ENCODE measurements at regions not wholly inside any gene's neighbourhood (a gene's known extent, or its start where the extent isn't known, plus 50 kb on each side); places are given as distances from the start of the nearest gene placed in this dataset.
"Not testable (repeated sequence)": the region's sequence is repeated elsewhere in the genome, so short reads cannot be mapped to it uniquely, and the experiment has no call there.

DNA sequence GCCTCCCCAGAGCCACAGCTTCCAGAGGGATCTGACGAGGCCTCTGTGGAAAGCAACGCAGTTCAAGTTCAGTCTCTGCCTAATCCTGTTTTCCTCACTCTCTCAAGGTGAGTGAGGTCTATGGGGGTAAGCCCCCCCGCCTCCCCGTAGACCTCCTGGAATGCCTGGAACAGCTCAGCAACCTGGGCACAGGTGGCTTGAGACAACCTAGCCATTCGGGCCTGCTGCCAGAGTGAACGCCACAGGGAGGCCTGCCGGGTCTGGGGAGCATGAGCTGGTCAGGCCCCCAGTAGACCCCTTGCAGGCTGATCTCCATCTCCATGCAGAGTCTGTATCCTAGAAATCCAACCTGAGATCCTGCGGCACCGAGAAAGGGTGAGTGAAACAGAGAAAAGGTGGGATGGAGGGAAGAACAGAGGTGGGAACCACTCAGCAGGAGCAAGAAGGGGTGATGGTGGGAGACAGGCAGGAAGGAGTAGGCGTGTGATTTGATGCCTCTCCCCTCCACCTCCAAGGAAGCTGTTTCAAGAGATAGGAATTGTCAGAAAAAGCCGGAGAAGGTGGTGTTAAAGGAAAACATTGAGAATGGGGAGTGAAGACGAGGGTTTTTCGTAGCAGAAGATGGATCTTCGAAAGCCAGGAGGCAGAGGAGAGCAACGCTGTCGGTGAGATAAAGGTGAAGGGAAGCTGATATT, 123.1 kb upstream of the PRMT8 start:
- no peak for DNase-seq

GRCh38 chr12:3371018-3371417, 120.0 kb upstream of the PRMT8 start:
- no peak for DNase-seq

DNA sequence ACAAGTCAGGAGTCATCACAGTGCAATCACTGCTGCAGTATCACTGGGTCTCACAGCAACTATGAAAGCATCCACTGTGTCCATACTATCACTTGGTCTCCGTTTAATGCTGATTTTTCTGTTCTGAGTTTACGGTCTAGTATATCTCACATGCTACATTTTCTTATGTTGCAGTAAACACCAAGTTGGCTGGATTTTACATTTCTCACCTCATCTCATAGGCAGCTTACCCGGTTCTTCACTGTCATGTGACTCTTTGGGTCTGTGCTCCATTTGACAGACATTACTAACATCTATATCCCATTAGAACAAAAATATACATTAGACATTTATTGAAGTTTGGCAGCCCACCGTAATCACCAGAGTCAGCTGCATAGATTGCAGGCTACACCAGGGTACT, 115.7 kb upstream of the PRMT8 start:
- no peak for DNase-seq

DNA sequence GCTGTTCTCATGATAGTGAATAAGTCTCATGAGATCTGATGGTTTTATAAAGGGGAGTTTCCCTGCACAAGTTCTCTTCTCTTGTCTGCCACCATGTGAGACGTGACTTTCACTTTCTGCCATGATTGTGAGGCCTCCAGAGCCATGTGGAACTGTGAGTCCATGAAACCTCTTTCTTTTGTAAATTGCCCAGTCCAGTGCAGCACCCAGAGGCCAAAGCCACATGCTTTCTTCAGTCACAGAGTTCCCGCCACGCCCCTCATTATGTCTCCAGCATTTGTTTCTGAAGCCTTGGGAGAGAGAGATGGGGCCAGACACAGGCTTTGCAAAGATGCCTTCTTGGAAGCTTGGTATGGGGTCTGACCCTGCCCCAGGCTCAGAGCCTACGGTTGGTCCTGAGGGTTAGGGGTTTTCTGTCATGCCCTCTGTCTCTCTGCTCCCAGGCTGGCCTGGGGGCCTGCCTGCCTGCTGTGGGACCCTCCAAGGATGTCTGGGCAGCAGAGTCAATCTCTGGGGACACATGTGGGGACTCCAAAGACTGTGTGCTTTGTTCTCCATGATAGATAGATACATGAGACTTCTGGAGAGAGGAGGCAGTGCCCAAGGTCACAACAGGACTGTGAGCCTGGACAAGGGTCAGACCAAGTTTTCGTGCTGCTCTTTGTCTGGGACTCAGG, 114.1 kb upstream of the PRMT8 start:
- DNase-seq: no peak

DNA sequence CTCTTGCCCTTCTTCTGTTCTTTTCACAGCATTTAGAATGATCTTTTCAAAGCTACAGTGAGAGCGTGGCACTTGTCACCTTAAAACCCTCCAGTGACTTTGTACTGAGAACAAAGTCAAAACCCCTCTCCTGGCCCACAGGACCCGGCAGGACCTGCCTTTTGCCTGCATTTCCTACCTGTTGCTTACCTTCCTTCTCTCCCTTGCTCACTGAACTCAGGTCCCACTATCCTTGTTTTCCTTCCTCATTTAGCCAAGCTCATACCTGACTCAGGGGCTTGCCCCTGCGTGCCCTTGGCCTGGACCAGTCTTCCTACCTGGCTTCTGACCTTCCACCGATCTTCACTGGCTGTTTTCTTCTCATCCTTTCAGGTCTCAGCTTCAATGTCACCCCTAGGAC, 112.3 kb upstream of the PRMT8 start:
- DNase-seq: no peak

DNA sequence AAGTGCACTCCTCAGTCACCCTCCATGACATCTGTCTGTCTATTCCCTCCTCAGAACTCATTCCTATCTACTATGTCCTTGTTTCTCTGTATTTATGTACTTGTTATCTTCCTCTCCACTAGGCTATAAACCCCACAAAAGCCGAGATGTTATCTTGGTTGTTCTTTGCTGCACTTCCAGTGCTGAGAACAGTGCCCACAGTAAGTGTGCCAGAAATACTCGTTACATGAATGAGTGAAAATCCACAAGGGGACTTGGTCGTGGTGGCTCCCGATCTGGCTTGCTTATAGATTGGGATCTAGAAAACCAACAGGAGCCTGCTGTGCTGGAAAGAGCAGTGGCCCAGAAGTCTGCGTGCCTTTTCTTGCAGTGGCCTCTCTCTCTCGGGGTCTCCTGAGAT, 111.9 kb upstream of the PRMT8 start:
- no peak for DNase-seq

GRCh38 chr12:3380200-3381043, 110.6 kb upstream of the PRMT8 start:
- no peak for DNase-seq

DNA sequence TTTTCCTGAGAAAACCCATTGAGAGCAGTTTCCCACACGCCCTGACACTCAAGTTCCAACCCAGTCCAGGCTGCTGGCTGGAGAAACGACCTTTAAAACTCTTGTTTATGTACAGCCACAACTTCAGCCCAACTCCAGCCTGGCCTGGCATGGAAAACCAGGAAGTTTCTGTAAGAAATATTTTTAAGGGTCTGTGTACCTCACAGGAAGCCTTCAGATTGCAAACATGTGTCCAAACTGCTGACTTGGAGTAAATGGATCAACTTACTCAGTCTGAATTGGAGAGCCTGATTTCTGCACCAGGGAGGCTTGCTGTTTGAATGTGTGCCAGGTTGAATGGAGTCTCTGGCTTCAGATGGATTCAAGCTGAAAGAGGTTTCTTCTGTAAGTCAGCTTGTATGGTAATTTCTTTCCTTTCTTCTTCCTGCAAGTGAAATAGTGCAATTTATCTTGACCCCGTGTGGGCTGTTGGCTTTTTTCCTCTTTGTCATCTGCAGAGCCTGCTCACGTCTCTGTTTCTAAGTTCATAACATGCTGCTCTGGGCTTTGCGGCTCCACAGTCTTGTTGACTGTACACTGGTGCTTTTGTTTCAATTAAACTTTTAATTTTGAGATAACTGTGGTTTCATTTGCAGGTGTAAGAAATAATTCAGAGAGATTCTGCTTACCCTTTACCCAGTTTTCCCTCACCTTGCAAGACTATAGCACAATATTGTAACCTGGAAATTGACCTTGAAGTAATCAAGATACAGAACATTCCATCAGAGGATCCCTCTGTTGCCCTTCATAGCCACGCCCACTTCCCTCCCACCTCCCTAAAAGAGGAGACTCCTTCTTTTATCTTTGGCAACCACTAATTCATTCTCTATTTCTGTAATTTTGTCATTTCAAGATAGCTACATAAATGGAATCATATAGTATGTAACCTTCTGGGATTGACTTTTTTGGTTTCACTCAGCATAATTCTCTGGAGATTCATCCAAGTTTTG, 109.7 kb upstream of the PRMT8 start:
- DNase-seq: peak; percentile 92

GRCh38 chr12:3389986-3390385, 101.0 kb upstream of the PRMT8 start:
- DNase-seq: no peak

DNA sequence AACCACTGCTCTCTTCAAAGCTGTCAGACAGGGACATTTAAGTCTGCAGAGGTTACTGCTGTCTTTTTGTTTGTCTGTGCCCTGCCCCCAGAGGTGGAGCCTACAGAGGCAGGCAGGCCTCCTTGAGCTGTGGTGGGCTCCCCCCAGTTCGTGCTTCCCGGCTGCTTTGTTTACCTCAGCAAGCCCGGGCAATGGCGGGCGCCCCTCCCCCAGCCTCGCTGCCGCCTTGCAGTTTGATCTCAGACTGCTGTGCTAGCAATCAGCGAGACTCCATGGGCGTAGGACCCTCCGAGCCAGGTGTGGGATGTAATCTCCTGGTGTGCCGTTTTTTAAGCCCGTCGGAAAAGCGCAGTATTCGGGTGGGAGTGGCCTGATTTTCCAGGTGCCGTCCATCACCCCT, 93.4 kb upstream of the PRMT8 start:
- DNase-seq: not testable (repeated sequence)

DNA sequence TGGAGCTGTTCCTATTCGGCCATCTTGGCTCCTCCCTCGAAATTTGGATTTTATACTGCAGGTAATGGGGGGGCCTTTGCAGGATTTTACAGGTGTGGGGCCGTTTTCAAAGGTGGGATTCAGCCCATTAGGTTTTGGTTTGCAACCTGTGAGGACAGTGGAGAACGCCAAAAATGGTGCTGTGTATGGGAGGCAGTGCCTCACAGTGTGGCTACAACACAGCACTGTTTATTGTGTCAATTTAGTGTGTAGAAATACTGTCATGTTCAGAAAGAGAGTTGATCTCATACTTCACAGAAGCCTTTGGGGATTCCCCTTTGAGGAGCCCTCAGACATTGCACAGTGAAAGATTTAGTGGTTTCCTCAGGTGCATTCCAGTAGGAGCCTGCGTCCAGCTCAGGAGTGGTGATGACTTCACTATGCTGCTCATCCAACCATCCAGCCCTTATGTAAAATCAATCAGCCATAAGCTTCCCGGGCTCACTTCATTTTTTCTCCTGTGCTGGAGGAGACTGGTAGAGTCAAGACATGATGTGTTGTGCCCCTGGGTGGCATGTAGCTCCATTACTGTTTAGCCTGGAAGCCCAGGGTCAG, 92.7 kb upstream of the PRMT8 start:
- DNase-seq: no peak

GRCh38 chr12:3405821-3406220, 85.2 kb upstream of the PRMT8 start:
- DNase-seq: no peak

GRCh38 chr12:3407723-3408122, 83.3 kb upstream of the PRMT8 start:
- DNase-seq: no peak

DNA sequence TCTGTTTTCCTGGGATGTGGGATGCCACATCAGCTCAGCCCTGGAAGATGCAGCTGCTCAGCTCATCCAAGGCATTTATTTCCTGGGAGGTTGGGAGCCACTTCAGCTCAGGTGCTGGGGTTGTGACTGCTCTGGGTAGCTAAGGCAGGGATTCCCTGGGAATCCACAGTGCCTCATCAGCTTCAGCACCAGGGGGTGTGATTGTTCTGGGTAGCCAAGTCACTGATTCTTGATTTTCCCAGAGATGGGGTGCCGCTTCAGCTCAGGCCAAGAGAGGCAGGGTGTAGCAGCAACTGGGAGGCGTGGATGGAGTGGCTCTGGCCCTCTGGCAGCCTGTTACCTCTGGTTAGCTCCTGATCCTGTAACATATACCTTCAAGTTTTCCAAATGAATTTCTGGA, 81.3 kb upstream of the PRMT8 start:
- DNase-seq: no peak

DNA sequence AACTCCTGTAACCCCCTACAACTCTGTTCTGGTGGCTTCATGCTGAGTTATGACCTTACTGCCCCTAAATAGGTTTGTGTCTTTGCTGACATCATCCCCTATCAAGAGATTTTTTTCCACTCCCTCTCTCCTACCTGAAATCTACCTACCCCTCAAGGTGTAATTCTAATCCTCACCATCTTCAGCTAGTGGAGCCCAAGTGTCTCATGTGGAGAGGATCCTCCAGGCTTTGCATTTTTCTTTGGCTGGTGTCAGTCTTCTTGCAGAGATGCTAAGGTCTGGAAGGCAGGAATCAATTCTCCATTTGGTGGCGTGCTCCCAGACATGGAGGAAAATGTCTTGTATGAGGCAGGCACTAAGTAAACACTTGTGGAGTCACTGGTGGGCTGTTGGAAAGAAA, 74.8 kb upstream of the PRMT8 start:
- DNase-seq: no peak

DNA sequence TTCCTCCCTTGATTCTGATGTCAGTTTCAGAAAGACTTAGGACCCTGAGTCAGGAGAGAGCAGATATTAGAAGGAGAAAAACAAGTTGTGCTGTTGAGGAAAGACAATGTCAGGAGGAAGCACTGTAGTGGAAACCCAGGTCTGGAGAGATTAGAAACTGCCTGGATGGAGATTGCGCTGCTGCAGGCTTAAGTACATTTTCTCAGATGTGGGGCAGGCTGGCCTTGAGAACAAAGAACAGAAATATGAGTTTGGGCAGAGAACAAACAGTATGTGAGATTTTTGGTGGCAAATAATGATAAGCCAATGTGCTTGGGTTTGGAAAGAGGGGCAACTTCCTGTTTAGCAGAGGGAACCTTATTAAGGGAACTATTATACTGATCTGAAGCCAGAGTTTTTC, 74.3 kb upstream of the PRMT8 start:
- no peak for DNase-seq

GRCh38 chr12:3417113-3417512, 73.9 kb upstream of the PRMT8 start:
- no peak for DNase-seq

GRCh38 chr12:3417937-3418462, 73.0 kb upstream of the PRMT8 start:
- no peak for DNase-seq

- no peak for DNase-seq
Observed at GRCh38 chr12:3418609-3419390, 72.2 kb upstream of the PRMT8 start.

GRCh38 chr12:3419558-3419957, 71.4 kb upstream of the PRMT8 start:
- DNase-seq: no peak
